Lung (tissue), 11 donors: ENCODE measurements at regions not wholly inside any gene's neighbourhood (a gene's known extent, or its start where the extent isn't known, plus 50 kb on each side); places are given as distances from the start of the nearest gene placed in this dataset.

ENCODE experiments used
- ATAC-seq: fragments of 200-7000 bp; cut with Tn5 transposase; one replicate; pipeline ENCODE4 v1.9.1; 2020; ENCODE audit warnings: moderate number of reproducible peaks; ENCODE audit not compliant: insufficient read depth, low FRiP score
- DNase-seq, 3 donors: peaks; one replicate each; pipeline ENCODE4 v3.0.0-alpha.2; 2013 to 2017
- H3K27ac ChIP-seq, 2 donors: one replicate each; pipeline ENCODE4 v1.5.1; 2013; ENCODE audit warnings: mild to moderate bottlenecking in 2 of 2, moderate library complexity in 2 of 2, control low read depth in 1 of 2, inconsistent platforms in 1 of 2, low read depth in 1 of 2, low read length in 1 of 2
- H3K27me3 ChIP-seq, 3 donors: one replicate each; pipeline ENCODE4 v1.5.1; 2013; ENCODE audit warnings: low read length in 2 of 3; ENCODE audit not compliant: control insufficient read depth in 3 of 3, insufficient read depth in 3 of 3
- H3K36me3 ChIP-seq, 4 donors: one replicate each; pipeline ENCODE4 v1.5.1; 2013; ENCODE audit warnings: low read length in 4 of 4, mild to moderate bottlenecking in 1 of 4, moderate library complexity in 1 of 4; ENCODE audit not compliant: control insufficient read depth in 4 of 4, insufficient read depth in 4 of 4
- H3K4me1 ChIP-seq, 5 donors: one replicate each; pipeline ENCODE4 v1.5.1; 2013; ENCODE audit warnings: low read length in 5 of 5, mild to moderate bottlenecking in 2 of 5, moderate library complexity in 1 of 5; ENCODE audit not compliant: control insufficient read depth in 5 of 5, insufficient read depth in 5 of 5
- H3K4me3 ChIP-seq: one replicate; pipeline ENCODE4 v1.5.1; 2013; ENCODE audit warnings: mild to moderate bottlenecking, control low read depth, moderate library complexity
- H3K9ac ChIP-seq, 2 donors: one replicate each; pipeline ENCODE4 v1.5.1; 2013; ENCODE audit warnings: low read length in 2 of 2, control low read depth in 1 of 2; ENCODE audit not compliant: insufficient read depth in 1 of 2
- H3K9me3 ChIP-seq, 4 donors: one replicate each; pipeline ENCODE4 v1.5.1; 2013; ENCODE audit warnings: low read length in 3 of 4, mild to moderate bottlenecking in 1 of 4, moderate library complexity in 1 of 4; ENCODE audit not compliant: control insufficient read depth in 4 of 4, insufficient read depth in 3 of 4
- WGBS, 2 donors: extraction: QIAGEN DNeasy Blood & Tissue Kit; methylation state at CpG; one replicate each; pipeline ENCODE4 v1.1.7; 2013; 5-methylcytosine and 5-hydroxymethylcytosine counted together
- TF ChIP-seq, protein P1 (sequence below): IDR thresholded peaks from 2 replicates; pipeline ENCODE4 v1.5.1; 2012; ENCODE audit warnings: mild to moderate bottlenecking; ENCODE audit errors: control extremely low read depth, extremely low read depth
- donor health status: control.
- donor health status: control.
- donor health status: Bipolar disorder and iron deficiency.
- donor health status: healthy.
- donor health status: DM: yes; HTN: yes; CAD: no.

DNA sequence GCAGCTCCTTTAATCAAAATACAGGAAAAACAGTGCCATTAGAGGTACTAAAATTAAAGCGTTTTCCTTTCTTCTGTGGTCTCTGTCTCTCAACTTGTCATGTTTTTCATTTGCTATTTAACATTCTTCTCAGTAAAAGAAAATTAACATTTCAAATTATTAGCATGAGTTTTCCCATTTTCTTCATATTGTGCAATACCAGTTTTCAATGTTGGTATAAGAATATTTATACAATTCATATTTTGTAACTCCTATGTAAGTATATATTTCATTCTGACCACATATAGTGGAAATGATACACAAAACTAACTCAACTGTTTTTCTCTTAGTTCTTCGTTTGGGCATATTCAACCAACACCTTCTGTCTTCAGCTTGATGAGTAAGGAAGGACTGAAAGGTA, 308.3 kb downstream of the HS3ST1 start:
- TF ChIP-seq, protein P1, sequence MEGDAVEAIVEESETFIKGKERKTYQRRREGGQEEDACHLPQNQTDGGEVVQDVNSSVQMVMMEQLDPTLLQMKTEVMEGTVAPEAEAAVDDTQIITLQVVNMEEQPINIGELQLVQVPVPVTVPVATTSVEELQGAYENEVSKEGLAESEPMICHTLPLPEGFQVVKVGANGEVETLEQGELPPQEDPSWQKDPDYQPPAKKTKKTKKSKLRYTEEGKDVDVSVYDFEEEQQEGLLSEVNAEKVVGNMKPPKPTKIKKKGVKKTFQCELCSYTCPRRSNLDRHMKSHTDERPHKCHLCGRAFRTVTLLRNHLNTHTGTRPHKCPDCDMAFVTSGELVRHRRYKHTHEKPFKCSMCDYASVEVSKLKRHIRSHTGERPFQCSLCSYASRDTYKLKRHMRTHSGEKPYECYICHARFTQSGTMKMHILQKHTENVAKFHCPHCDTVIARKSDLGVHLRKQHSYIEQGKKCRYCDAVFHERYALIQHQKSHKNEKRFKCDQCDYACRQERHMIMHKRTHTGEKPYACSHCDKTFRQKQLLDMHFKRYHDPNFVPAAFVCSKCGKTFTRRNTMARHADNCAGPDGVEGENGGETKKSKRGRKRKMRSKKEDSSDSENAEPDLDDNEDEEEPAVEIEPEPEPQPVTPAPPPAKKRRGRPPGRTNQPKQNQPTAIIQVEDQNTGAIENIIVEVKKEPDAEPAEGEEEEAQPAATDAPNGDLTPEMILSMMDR, result no peak
- Histone ChIP-seq H3K36me3 (no peaks in the 10 kb centered on the region), H3K27me3 (no peaks in the 10 kb centered on the region), H3K9me3 (peaks cover 0 to 4% (median 0%) of the 10 kb centered on the region in 4 donors), H3K4me3 (no peak overlapping the region), H3K27ac (no peak overlapping the region), H3K4me1 (no peaks in the 10 kb centered on the region), H3K9ac (no peak overlapping the region)
- DNase-seq (no peak), ATAC-seq (no peak)
- WGBS, 2 donors, result 58 to 86% methylated on average over 2 of the region's 2 CpGs

GRCh38 chr4:11119474-11119873, 309.2 kb downstream of the HS3ST1 start:
- Histone ChIP-seq H3K9me3 (peaks cover 0 to 4% (median 0%) of the 10 kb centered on the region in 4 donors), H3K4me3 (no peak overlapping the region), H3K4me1 (no peaks in the 10 kb centered on the region), H3K9ac (no peak overlapping the region), H3K27me3 (no peaks in the 10 kb centered on the region), H3K27ac (no peak overlapping the region), H3K36me3 (no peaks in the 10 kb centered on the region)
- DNase-seq (no peak), ATAC-seq (no peak)
- TF ChIP-seq, protein P1, result no peak
- WGBS, 2 donors, result 96 to 100% methylated on average over 1 of the region's 1 CpG

GRCh38 chr4:11118513-11118912, 310.2 kb downstream of the HS3ST1 start:
- WGBS, 2 donors, result 84 to 91% methylated on average over 2 of the region's 2 CpGs

More at GRCh38 chr4:11118513-11118912, 310.2 kb downstream of the HS3ST1 start:
- H3K9ac ChIP-seq, result no peak overlapping the region
- H3K36me3 ChIP-seq, result no peaks in the 10 kb centered on the region
- no peak for ATAC-seq
- H3K4me1 ChIP-seq, result no peaks in the 10 kb centered on the region
- no peak for DNase-seq
- H3K4me3 ChIP-seq, result no peak overlapping the region
- TF ChIP-seq, protein P1, result no peak
- no peak overlapping the region for H3K27ac ChIP-seq
- H3K9me3 ChIP-seq, result peaks cover 0 to 4% (median 0%) of the 10 kb centered on the region in 4 donors
- H3K27me3 ChIP-seq, result no peaks in the 10 kb centered on the region
